Adrenal gland (tissue), 9 donors: ENCODE measurements at regions not wholly inside any gene's neighbourhood (a gene's known extent, or its start where the extent isn't known, plus 50 kb on each side); places are given as distances from the start of the nearest gene placed in this dataset.

Experiments
- DNase-seq, 7 donors: peaks; one replicate each; pipeline ENCODE4 v3.0.0-alpha.2; 2019 to 2020
- H3K27ac ChIP-seq, 5 donors: fragments of 200-600 bp; sonication (generic) in 4 of 5; 1 replicate in 3 of 5; 2 replicates in 2 of 5; pipeline versions ENCODE4 v1.5.1 to v1.8.0; 2016 to 2020; ENCODE audit warnings: mild to moderate bottlenecking in 1 of 5
- H3K27me3 ChIP-seq: fragments of 200-600 bp; 2 replicates; pipeline ENCODE4 v1.8.0; 2021
- H3K36me3 ChIP-seq, 2 donors: fragments of 200-600 bp; replicated peaks in 1 of 2; 1 replicate in 1 of 2; 2 replicates in 1 of 2; pipeline versions ENCODE4 v1.5.1 to v1.8.0; 2018 to 2022
- H3K4me1 ChIP-seq, 2 donors: fragments of 200-600 bp; replicated peaks in 1 of 2; 1 replicate in 1 of 2; 2 replicates in 1 of 2; pipeline versions ENCODE4 v1.5.1 to v1.8.0; 2018 to 2021
- H3K4me3 ChIP-seq, 4 donors: fragments of 200-600 bp; sonication (generic) in 3 of 4; one replicate each; pipeline ENCODE4 v1.5.1; 2016 to 2018
- H3K9me3 ChIP-seq, 3 donors: fragments of 200-600 bp; sonication (generic) in 1 of 3; replicated peaks in 1 of 3; 1 replicate in 2 of 3; 2 replicates in 1 of 3; pipeline versions ENCODE4 v1.5.1 to v1.8.0; 2016 to 2021
- CTCF ChIP-seq, 6 experiments: fragments of 450-650 bp in 4 of 6; fragments of 200-600 bp in 2 of 6; sonication (generic) in 1 of 6; IDR thresholded peaks; 1 replicate in 5 of 6; 2 replicates in 1 of 6; pipeline versions ENCODE4 v1.5.1 to v1.8.0; 2016 to 2021; ENCODE audit warnings: antibody characterized with exemption in 6 of 6, mild to moderate bottlenecking in 2 of 6, moderate library complexity in 1 of 6
- POLR2A ChIP-seq, 2 donors: fragments of 450-650 bp; IDR thresholded peaks; one replicate each; pipeline ENCODE4 v1.6.1; 2017; ENCODE audit warnings: antibody characterized with exemption in 2 of 2, mild to moderate bottlenecking in 2 of 2, moderate library complexity in 1 of 2
- WGBS, 4 donors: extraction: QIAGEN DNeasy Blood & Tissue Kit in 2 of 4; methylation state at CpG; one replicate each; pipeline versions ENCODE4 v1.1.5 to v1.1.7; 2013 to 2017; 5-methylcytosine and 5-hydroxymethylcytosine counted together
- intact Hi-C, 2 donors: fragments of 100-400 bp; cut with DNase I; formaldehyde crosslinking; loops; one replicate each; pipeline versions ENCODE4 v1.14.1 to v1.15.0; 2022 to 2023
- donor health status: healthy with polysubstance abuse.
- donor health status: Bipolar disorder and iron deficiency.
- donor health status: DM: yes; HTN: yes; CAD: no.
- donor health status: DM: no; HTN: no; CAD: no.
- donor health status: DM: no; HTN: no; CAD: no.

- Histone ChIP-seq H3K36me3 (no peaks in the 10 kb centered on the region), H3K9me3 (no peaks in the 10 kb centered on the region), H3K27me3 (no peaks in the 10 kb centered on the region), H3K27ac (peak overlapping the region in 3 of 5 donors; percentile 22 to 51 (median 45)), H3K4me1 (peaks cover 10 to 25% of the 10 kb centered on the region in 2 donors), H3K4me3 (no peak overlapping the region)
- intact Hi-C loops, result no loop called here
- WGBS, 4 donors, result 70 to 87% (median 80%) methylated on average over 6 of the region's 6 CpGs
- no peak for TF ChIP-seq POLR2A (IDR thresholded peaks at IDR 0.05)
- no peak for TF ChIP-seq CTCF (IDR thresholded peaks at IDR 0.05)
- DNase-seq, result no peak
These were observed 100.0 kb upstream of the MAN1A1 start for GRCh38 chr6:119449331-119450156.

GRCh38 chr6:119447921-119448320, 98.4 kb upstream of the MAN1A1 start:
- WGBS, 4 donors, result 80 to 93% (median 88%) methylated on average over 3 of the region's 3 CpGs
- Histone ChIP-seq H3K27ac (no peak overlapping the region), H3K4me1 (peaks cover 10 to 22% of the 10 kb centered on the region in 2 donors), H3K4me3 (no peak overlapping the region), H3K27me3 (no peaks in the 10 kb centered on the region), H3K9me3 (no peaks in the 10 kb centered on the region), H3K36me3 (no peaks in the 10 kb centered on the region)
- TF ChIP-seq CTCF (IDR thresholded peaks at IDR 0.05) (no peak), POLR2A (IDR thresholded peaks at IDR 0.05) (no peak)
- intact Hi-C loops, result no loop called here
- DNase-seq, result no peak

GRCh38 chr6:119446609-119447008, 97.0 kb upstream of the MAN1A1 start:
- no peaks in the 10 kb centered on the region for H3K9me3 ChIP-seq
- DNase-seq, result peak; percentile 48 to 84 (median 59)
- no peaks in the 10 kb centered on the region for H3K27me3 ChIP-seq
- peaks cover 10 to 22% of the 10 kb centered on the region in 2 donors for H3K4me1 ChIP-seq
- H3K27ac ChIP-seq, result peak overlapping the region in 2 of 5 donors; percentile 2 to 54
- 25 to 51% (median 45%) methylated on average over 2 of the region's 2 CpGs for WGBS, 4 donors
- H3K36me3 ChIP-seq, result no peaks in the 10 kb centered on the region
- no peak for TF ChIP-seq CTCF (IDR thresholded peaks at IDR 0.05)
- TF ChIP-seq POLR2A (IDR thresholded peaks at IDR 0.05), result no peak
- no peak overlapping the region for H3K4me3 ChIP-seq
- intact Hi-C loops, result no loop called here

- intact Hi-C loops, result no loop called here
- H3K27ac ChIP-seq, result peak overlapping the region in 3 of 5 donors; percentile 2 to 68 (median 54)
- 85 to 90% (median 87%) methylated on average over 1 of the region's 1 CpG for WGBS, 4 donors
- no peak for TF ChIP-seq POLR2A (IDR thresholded peaks at IDR 0.05)
- no peak for TF ChIP-seq CTCF (IDR thresholded peaks at IDR 0.05)
- H3K4me1 ChIP-seq, result peaks cover 10 to 22% of the 10 kb centered on the region in 2 donors
- H3K36me3 ChIP-seq, result no peaks in the 10 kb centered on the region
- no peak overlapping the region for H3K4me3 ChIP-seq
- H3K9me3 ChIP-seq, result no peaks in the 10 kb centered on the region
- no peaks in the 10 kb centered on the region for H3K27me3 ChIP-seq
- no peak for DNase-seq
These were observed 96.6 kb upstream of the MAN1A1 start for GRCh38 chr6:119446115-119446554.
